ENCODE measurements at regions not wholly inside any gene's neighbourhood (a gene's known extent, or its start where the extent isn't known, plus 50 kb on each side); places are given as distances from the start of the nearest gene placed in this dataset.

DNA sequence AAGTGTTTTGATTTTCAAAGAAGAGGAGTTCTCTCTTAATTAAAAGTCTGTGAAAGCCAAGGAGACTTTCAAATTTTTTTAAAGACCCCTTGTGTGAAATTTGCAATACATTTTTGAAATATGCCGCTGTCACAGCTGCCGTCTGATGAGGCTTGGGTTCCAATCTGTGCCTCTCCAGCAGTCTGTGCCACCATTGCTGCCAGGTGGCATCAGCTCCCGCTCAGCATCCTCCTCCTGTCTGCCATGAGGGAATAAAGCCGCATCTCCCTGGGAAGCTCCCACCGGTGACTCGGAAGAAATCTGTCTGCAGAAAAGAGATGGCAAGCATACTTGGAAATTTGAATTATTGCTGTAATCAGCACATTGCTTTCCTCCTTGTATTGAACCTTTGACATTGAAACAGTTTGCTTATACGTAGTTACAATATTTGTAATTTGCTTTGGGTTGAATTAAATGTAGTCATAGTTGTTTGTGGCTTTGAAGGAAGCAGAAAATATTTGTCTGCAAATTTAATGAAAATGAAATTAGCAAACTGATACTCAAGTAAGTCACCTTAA is 145.7 kb upstream of the SNX2 start:
- TF ChIP-seq NFATC4 (CRISPR knock-in tag; IDR thresholded peaks at IDR 0.05) = no peak
- TF ChIP-seq, protein P1, sequence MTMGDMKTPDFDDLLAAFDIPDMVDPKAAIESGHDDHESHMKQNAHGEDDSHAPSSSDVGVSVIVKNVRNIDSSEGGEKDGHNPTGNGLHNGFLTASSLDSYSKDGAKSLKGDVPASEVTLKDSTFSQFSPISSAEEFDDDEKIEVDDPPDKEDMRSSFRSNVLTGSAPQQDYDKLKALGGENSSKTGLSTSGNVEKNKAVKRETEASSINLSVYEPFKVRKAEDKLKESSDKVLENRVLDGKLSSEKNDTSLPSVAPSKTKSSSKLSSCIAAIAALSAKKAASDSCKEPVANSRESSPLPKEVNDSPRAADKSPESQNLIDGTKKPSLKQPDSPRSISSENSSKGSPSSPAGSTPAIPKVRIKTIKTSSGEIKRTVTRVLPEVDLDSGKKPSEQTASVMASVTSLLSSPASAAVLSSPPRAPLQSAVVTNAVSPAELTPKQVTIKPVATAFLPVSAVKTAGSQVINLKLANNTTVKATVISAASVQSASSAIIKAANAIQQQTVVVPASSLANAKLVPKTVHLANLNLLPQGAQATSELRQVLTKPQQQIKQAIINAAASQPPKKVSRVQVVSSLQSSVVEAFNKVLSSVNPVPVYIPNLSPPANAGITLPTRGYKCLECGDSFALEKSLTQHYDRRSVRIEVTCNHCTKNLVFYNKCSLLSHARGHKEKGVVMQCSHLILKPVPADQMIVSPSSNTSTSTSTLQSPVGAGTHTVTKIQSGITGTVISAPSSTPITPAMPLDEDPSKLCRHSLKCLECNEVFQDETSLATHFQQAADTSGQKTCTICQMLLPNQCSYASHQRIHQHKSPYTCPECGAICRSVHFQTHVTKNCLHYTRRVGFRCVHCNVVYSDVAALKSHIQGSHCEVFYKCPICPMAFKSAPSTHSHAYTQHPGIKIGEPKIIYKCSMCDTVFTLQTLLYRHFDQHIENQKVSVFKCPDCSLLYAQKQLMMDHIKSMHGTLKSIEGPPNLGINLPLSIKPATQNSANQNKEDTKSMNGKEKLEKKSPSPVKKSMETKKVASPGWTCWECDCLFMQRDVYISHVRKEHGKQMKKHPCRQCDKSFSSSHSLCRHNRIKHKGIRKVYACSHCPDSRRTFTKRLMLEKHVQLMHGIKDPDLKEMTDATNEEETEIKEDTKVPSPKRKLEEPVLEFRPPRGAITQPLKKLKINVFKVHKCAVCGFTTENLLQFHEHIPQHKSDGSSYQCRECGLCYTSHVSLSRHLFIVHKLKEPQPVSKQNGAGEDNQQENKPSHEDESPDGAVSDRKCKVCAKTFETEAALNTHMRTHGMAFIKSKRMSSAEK (CRISPR knock-in tag; IDR thresholded peaks at IDR 0.05; ENCODE audit: borderline replicate concordance) = no peak
- TF ChIP-seq ZNF219 (CRISPR knock-in tag; IDR thresholded peaks at IDR 0.05; ENCODE audit: borderline replicate concordance) = no peak
- TF ChIP-seq NR3C1 (CRISPR knock-in tag; conservative IDR thresholded peaks at IDR 0.05; ENCODE audit: low read depth) = no peak
- TF ChIP-seq, protein P2, sequence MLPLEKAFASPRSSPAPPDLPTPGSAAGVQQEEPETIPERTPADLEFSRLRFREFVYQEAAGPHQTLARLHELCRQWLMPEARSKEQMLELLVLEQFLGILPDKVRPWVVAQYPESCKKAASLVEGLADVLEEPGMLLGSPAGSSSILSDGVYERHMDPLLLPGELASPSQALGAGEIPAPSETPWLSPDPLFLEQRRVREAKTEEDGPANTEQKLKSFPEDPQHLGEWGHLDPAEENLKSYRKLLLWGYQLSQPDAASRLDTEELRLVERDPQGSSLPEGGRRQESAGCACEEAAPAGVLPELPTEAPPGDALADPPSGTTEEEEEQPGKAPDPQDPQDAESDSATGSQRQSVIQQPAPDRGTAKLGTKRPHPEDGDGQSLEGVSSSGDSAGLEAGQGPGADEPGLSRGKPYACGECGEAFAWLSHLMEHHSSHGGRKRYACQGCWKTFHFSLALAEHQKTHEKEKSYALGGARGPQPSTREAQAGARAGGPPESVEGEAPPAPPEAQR (CRISPR knock-in tag; IDR thresholded peaks at IDR 0.05) = no peak
- TF ChIP-seq, protein P3, sequence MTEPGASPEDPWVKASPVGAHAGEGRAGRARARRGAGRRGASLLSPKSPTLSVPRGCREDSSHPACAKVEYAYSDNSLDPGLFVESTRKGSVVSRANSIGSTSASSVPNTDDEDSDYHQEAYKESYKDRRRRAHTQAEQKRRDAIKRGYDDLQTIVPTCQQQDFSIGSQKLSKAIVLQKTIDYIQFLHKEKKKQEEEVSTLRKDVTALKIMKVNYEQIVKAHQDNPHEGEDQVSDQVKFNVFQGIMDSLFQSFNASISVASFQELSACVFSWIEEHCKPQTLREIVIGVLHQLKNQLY (CRISPR knock-in tag; IDR thresholded peaks at IDR 0.05) = no peak
- TF ChIP-seq JUN (CRISPR knock-in tag; IDR thresholded peaks at IDR 0.05) = no peak
- TF ChIP-seq GTF2I (CRISPR knock-in tag; conservative IDR thresholded peaks at IDR 0.05) = no peak
- TF ChIP-seq, protein P4, sequence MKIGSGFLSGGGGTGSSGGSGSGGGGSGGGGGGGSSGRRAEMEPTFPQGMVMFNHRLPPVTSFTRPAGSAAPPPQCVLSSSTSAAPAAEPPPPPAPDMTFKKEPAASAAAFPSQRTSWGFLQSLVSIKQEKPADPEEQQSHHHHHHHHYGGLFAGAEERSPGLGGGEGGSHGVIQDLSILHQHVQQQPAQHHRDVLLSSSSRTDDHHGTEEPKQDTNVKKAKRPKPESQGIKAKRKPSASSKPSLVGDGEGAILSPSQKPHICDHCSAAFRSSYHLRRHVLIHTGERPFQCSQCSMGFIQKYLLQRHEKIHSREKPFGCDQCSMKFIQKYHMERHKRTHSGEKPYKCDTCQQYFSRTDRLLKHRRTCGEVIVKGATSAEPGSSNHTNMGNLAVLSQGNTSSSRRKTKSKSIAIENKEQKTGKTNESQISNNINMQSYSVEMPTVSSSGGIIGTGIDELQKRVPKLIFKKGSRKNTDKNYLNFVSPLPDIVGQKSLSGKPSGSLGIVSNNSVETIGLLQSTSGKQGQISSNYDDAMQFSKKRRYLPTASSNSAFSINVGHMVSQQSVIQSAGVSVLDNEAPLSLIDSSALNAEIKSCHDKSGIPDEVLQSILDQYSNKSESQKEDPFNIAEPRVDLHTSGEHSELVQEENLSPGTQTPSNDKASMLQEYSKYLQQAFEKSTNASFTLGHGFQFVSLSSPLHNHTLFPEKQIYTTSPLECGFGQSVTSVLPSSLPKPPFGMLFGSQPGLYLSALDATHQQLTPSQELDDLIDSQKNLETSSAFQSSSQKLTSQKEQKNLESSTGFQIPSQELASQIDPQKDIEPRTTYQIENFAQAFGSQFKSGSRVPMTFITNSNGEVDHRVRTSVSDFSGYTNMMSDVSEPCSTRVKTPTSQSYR (CRISPR knock-in tag; IDR thresholded peaks at IDR 0.05) = no peak
- TF ChIP-seq, protein P5, sequence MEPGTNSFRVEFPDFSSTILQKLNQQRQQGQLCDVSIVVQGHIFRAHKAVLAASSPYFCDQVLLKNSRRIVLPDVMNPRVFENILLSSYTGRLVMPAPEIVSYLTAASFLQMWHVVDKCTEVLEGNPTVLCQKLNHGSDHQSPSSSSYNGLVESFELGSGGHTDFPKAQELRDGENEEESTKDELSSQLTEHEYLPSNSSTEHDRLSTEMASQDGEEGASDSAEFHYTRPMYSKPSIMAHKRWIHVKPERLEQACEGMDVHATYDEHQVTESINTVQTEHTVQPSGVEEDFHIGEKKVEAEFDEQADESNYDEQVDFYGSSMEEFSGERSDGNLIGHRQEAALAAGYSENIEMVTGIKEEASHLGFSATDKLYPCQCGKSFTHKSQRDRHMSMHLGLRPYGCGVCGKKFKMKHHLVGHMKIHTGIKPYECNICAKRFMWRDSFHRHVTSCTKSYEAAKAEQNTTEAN (CRISPR knock-in tag; IDR thresholded peaks at IDR 0.05) = no peak
- TF ChIP-seq, protein P6, sequence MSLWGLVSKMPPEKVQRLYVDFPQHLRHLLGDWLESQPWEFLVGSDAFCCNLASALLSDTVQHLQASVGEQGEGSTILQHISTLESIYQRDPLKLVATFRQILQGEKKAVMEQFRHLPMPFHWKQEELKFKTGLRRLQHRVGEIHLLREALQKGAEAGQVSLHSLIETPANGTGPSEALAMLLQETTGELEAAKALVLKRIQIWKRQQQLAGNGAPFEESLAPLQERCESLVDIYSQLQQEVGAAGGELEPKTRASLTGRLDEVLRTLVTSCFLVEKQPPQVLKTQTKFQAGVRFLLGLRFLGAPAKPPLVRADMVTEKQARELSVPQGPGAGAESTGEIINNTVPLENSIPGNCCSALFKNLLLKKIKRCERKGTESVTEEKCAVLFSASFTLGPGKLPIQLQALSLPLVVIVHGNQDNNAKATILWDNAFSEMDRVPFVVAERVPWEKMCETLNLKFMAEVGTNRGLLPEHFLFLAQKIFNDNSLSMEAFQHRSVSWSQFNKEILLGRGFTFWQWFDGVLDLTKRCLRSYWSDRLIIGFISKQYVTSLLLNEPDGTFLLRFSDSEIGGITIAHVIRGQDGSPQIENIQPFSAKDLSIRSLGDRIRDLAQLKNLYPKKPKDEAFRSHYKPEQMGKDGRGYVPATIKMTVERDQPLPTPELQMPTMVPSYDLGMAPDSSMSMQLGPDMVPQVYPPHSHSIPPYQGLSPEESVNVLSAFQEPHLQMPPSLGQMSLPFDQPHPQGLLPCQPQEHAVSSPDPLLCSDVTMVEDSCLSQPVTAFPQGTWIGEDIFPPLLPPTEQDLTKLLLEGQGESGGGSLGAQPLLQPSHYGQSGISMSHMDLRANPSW (CRISPR knock-in tag; conservative IDR thresholded peaks at IDR 0.05; ENCODE audit: low read depth) = no peak
- TF ChIP-seq, protein P7, sequence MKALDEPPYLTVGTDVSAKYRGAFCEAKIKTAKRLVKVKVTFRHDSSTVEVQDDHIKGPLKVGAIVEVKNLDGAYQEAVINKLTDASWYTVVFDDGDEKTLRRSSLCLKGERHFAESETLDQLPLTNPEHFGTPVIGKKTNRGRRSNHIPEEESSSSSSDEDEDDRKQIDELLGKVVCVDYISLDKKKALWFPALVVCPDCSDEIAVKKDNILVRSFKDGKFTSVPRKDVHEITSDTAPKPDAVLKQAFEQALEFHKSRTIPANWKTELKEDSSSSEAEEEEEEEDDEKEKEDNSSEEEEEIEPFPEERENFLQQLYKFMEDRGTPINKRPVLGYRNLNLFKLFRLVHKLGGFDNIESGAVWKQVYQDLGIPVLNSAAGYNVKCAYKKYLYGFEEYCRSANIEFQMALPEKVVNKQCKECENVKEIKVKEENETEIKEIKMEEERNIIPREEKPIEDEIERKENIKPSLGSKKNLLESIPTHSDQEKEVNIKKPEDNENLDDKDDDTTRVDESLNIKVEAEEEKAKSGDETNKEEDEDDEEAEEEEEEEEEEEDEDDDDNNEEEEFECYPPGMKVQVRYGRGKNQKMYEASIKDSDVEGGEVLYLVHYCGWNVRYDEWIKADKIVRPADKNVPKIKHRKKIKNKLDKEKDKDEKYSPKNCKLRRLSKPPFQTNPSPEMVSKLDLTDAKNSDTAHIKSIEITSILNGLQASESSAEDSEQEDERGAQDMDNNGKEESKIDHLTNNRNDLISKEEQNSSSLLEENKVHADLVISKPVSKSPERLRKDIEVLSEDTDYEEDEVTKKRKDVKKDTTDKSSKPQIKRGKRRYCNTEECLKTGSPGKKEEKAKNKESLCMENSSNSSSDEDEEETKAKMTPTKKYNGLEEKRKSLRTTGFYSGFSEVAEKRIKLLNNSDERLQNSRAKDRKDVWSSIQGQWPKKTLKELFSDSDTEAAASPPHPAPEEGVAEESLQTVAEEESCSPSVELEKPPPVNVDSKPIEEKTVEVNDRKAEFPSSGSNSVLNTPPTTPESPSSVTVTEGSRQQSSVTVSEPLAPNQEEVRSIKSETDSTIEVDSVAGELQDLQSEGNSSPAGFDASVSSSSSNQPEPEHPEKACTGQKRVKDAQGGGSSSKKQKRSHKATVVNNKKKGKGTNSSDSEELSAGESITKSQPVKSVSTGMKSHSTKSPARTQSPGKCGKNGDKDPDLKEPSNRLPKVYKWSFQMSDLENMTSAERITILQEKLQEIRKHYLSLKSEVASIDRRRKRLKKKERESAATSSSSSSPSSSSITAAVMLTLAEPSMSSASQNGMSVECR (CRISPR knock-in tag; IDR thresholded peaks at IDR 0.05; ENCODE audit: borderline replicate concordance) = no peak
- no peak for ATAC-seq
- CTCF ChIA-PET = no interaction called here
- Mint-ChIP-seq H3K27ac (no peak overlapping the region), H3K4me3 (no peak overlapping the region), H3K27me3 (ENCODE audit: low read depth) (no peaks in the 10 kb centered on the region), H3K9me3 (peaks cover 5% of the 10 kb centered on the region; the same call in 1 of the 2 replicates), H3K4me1 (no peaks in the 10 kb centered on the region), H3K36me3 (no peaks in the 10 kb centered on the region)
- DNase-seq (ENCODE audit: low spot score) = no peak
- POLR2A ChIA-PET = no interaction called here

Measured in WTC11 (cell line).